IgD-negative memory B cell (primary cell): ENCODE measurements at regions not wholly inside any gene's neighbourhood (a gene's known extent, or its start where the extent isn't known, plus 50 kb on each side); places are given as distances from the start of the nearest gene placed in this dataset.
A peak's percentile ranks its signal among the peaks of the same experiment; 100 is the strongest.
"Not testable (repeated sequence)": the region's sequence is repeated elsewhere in the genome, so short reads cannot be mapped to it uniquely, and the experiment has no call there.

Experiments
- H3K27ac Mint-ChIP-seq, 3 donors: one replicate each; pipeline ENCODE4 v1.8.0; 2020 to 2022; ENCODE audit warnings: mild to moderate bottlenecking in 3 of 3, mixed read lengths in 3 of 3, moderate library complexity in 1 of 3
- H3K27me3 Mint-ChIP-seq: one replicate; pipeline ENCODE4 v1.8.0; 2021; ENCODE audit warnings: mixed read lengths
- H3K36me3 Mint-ChIP-seq: one replicate; pipeline ENCODE4 v1.8.0; 2020; ENCODE audit warnings: mild to moderate bottlenecking, mixed read lengths
- H3K4me1 Mint-ChIP-seq, 3 donors: one replicate each; pipeline ENCODE4 v1.8.0; 2020 to 2022; ENCODE audit warnings: mixed read lengths in 3 of 3, mild to moderate bottlenecking in 1 of 3
- H3K4me3 Mint-ChIP-seq, 4 donors: one replicate each; pipeline ENCODE4 v1.8.0; 2020 to 2022; ENCODE audit warnings: mild to moderate bottlenecking in 4 of 4, mixed read lengths in 4 of 4, moderate library complexity in 3 of 4
- H3K9me3 Mint-ChIP-seq, 3 donors: one replicate each; pipeline ENCODE4 v1.8.0; 2020 to 2021; ENCODE audit warnings: mixed read lengths in 3 of 3, mild to moderate bottlenecking in 1 of 3

DNA sequence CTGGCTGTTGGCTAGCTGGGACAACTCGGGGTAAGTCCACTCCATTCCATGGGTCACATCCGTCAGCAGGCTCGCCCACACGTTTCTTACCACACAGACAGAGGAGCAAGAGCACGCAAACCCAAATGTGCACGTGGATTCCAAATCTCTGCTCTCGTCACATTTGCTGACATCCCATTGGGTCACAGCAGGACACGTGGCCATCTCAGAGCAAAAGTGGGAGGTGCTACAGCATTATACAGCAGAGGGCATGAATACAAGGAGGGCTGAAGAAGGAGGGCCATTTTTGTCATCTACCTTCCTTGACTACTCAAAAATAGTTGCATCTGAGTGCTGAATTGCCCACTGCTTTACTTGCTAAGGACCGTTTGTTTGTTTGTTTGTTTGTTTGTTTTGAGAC, 84.7 kb downstream of the RBBP6 start:
- Mint-ChIP-seq H3K27ac (no peak overlapping the region), H3K4me1 (peaks cover 0 to 1% (median 0%) of the 10 kb centered on the region in 3 donors), H3K27me3 (no peaks in the 10 kb centered on the region), H3K9me3 (no peaks in the 10 kb centered on the region), H3K36me3 (peaks cover 1% of the 10 kb centered on the region), H3K4me3 (no peak overlapping the region)

DNA sequence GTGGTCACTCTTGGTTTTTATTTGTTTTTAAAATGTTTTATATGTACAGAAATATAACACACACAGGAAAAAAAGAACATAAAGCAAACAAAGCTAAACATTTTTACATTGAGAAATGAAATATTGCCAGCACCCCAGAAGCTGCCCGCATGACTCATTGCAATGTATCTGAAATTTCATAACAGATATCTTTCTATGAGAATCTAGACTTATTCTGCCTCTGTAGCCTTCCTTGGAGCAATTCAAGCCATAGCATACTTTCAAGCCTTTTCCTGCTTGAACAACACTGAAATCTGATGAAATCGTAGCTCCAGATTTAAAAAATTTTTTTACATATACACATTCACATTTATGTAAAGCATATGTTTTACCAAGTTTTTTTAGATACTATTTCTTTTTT, 86.9 kb downstream of the RBBP6 start:
- H3K9me3 Mint-ChIP-seq = peaks cover 0 to 2% (median 0%) of the 10 kb centered on the region in 3 donors
- H3K4me1 Mint-ChIP-seq = no peaks in the 10 kb centered on the region
- H3K27me3 Mint-ChIP-seq = no peaks in the 10 kb centered on the region
- H3K4me3 Mint-ChIP-seq = no peak overlapping the region
- peaks cover 1% of the 10 kb centered on the region for H3K36me3 Mint-ChIP-seq
- H3K27ac Mint-ChIP-seq = no peak overlapping the region

DNA sequence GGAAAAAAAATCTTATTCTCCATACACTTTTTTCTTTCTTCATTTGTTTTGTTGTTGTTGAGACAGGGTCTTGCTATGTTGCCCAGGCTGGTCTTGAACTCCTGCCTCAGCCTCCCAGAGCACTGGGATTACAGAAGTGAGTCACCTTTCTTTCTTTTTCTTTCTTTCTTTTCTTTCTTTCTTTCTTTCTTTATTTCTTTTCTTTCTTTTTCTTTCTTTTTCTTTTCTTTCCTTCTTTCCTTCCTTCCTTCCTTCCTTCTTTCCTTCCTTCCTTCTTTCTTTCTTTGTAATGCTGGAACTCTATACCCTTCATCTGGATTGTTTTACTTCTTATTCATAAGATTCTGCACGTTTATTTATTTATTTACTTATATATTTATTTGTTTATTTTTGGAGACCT, 94.5 kb upstream of the TNRC6A start:
- H3K9me3 Mint-ChIP-seq = peaks cover 0 to 3% (median 0%) of the 10 kb centered on the region in 3 donors
- H3K36me3 Mint-ChIP-seq = no peaks in the 10 kb centered on the region
- no peak overlapping the region for H3K4me3 Mint-ChIP-seq
- H3K27me3 Mint-ChIP-seq = no peaks in the 10 kb centered on the region
- no peak overlapping the region for H3K27ac Mint-ChIP-seq
- H3K4me1 Mint-ChIP-seq = no peaks in the 10 kb centered on the region

DNA sequence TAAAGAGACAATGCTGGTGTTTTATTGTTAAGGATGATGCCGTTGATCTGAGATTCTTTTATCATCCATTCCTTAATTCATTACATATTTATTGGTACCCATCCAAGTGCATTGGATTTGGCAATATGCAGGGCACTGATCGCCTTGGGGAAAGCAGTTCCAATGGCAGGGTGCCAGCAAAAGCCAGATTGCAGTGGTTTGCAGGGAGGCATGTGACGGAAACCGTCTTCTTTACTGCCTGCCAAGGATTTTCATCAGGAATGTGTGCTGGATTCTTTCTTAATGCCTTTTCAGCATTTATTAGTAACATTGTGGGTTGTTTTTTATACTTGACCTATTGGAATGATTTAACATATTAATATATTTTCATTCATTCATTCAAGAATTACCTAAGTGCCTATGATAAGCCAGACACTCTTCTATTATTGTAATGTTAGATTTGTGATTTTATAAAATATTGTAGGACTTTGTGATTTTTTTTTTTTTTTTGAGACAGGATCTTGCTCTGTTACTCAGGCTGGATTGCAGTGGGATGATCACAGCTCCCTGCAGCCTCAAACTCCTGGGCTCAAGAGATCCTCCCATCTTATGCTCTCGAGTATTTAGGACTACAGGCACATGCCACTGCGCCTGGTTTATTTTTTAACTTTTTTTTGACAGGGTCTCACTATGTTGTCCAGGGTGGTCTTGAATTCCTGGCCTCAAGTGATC, 93.4 kb upstream of the TNRC6A start:
- Mint-ChIP-seq H3K4me1 (no peaks in the 10 kb centered on the region), H3K9me3 (peaks cover 0 to 2% (median 0%) of the 10 kb centered on the region in 3 donors), H3K36me3 (no peaks in the 10 kb centered on the region), H3K27me3 (no peaks in the 10 kb centered on the region), H3K27ac (no peak overlapping the region), H3K4me3 (no peak overlapping the region)

DNA sequence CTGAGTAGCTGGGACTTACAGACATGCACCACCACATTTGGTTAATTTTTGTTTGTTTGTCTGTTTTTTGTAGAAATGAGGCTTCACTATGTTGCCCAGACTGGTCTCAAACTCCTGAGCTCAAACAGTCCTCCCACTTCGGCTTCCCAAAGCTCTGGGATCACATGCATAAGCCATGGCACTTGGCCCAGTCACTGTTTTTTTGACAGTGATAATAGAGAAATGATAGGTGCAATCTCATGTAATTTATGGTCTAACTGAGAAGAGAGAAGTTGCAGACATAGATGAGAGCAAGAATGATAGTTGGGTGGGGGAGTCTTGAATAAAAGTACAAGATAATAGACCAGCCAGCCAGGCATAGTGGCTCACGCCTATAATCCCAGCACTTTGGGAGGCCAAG, 89.7 kb upstream of the TNRC6A start:
- Mint-ChIP-seq H3K36me3 (no peaks in the 10 kb centered on the region), H3K27me3 (no peaks in the 10 kb centered on the region), H3K4me3 (no peak overlapping the region), H3K27ac (no peak overlapping the region), H3K9me3 (no peaks in the 10 kb centered on the region), H3K4me1 (no peaks in the 10 kb centered on the region)

DNA sequence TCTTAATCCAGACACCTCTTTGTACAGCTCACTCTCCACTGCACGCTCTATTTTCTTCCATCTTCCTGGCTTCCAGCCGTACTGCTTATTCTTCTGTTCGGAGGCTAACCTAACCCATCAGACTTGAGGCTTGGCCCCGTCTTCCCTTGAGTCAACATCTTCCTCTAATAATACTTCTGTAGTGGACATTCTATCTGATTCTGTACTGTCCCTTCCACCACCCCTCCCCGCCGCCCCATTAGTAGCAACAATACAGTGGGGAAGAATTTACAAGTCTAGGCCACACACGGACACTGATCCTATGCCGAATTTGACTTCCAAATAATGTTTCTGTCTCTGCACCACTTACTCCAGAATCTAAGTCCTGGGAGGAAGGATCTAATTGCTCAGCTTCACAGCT, 86.0 kb upstream of the TNRC6A start:
- Mint-ChIP-seq H3K9me3 (peaks cover 0 to under 1% (median 0%) of the 10 kb centered on the region in 3 donors), H3K27ac (no peak overlapping the region), H3K27me3 (no peaks in the 10 kb centered on the region), H3K4me1 (no peaks in the 10 kb centered on the region), H3K4me3 (no peak overlapping the region), H3K36me3 (no peaks in the 10 kb centered on the region)

DNA sequence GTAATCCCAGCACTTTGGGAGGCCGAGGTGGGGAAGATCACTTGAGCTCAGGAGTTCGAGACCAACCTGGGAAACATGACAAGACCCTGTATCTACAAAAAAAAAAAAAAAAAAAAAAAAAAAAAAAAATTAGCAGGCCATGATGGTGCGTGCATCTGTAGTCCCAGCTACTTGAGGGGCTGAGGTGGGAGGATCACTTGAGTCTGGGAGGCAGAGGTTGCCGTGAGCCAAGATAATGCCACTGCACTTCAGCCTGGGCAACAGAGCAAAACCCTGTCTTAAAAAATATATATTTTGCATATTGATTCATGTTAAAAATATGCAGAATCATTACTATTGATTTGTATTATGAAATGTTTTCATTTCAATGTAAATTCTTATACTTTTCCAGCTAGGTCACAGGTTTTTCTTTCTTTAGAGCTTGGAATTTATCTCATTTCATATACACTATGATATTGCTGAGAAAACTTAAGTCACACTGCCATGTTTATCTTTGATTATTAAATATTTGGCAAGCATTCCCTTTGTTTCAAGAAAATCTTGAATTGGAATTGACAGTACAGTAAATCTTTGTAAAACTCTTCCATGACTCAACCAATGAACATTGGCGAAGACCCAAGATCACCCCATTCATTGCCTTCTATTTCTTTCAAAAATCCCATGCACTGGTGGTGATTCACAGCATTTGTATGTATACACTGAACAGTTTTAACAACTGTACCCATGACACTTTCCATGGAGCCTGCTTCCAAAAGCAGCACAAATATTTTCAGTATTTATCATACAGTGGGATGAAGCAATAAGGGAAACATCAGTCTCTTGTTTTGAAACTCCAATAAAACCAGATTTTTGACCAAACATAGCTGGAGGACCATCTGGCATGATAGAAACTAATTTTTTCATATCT, 83.5 kb upstream of the TNRC6A start:
- Mint-ChIP-seq H3K4me3 (no peak overlapping the region), H3K27ac (no peak overlapping the region), H3K36me3 (peaks cover 1% of the 10 kb centered on the region), H3K9me3 (peaks cover 0 to 3% (median 0%) of the 10 kb centered on the region in 3 donors), H3K4me1 (no peaks in the 10 kb centered on the region), H3K27me3 (no peaks in the 10 kb centered on the region)

DNA sequence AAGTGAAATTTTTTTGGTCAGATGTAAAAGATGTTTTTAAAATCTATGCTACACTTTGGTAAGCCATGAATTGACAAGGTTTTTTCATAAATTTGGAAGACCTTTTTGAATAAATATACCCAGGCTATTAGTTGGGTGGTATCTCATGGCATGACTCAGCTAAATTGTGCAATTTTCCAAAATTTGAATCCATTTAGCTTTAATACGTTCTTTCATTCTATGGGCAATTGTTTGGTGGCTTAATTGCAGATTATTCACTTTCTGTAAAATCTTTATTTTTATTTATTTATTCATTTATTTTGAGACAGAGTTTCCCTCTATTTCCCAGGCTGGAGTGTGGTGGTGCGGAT, 82.8 kb upstream of the TNRC6A start:
- Mint-ChIP-seq H3K4me1 (no peaks in the 10 kb centered on the region), H3K36me3 (peaks cover 1% of the 10 kb centered on the region), H3K27me3 (no peaks in the 10 kb centered on the region), H3K27ac (no peak overlapping the region), H3K4me3 (no peak overlapping the region), H3K9me3 (peaks cover 0 to 3% (median 0%) of the 10 kb centered on the region in 3 donors)

DNA sequence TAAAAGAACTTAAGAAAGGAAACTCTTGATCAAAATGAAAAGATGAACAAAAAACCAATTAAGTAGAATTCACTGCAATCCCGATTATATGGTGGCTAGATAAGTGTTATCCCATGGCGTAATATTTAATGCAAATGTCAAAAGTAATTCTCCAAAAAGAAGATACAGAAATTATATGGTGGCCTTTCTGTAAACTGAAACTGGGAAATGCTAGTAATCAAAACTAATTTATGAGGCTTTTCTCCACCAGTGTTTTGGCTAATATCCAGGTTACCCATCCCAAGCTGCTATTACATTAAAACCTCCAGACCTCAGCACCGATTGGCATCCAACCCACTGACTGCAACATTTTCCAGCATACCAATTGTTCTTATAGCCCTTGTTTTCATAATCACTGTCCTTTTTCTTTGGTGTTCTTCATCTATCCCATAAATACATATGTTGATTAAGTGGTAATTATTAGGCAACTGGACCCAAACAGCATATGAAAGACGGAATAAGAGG, 77.2 kb upstream of the TNRC6A start:
- peaks cover 1% of the 10 kb centered on the region for H3K36me3 Mint-ChIP-seq
- H3K4me1 Mint-ChIP-seq = no peaks in the 10 kb centered on the region
- H3K4me3 Mint-ChIP-seq = no peak overlapping the region
- no peak overlapping the region for H3K27ac Mint-ChIP-seq
- H3K27me3 Mint-ChIP-seq = no peaks in the 10 kb centered on the region
- H3K9me3 Mint-ChIP-seq = peaks cover 0 to 3% (median 0%) of the 10 kb centered on the region in 3 donors

DNA sequence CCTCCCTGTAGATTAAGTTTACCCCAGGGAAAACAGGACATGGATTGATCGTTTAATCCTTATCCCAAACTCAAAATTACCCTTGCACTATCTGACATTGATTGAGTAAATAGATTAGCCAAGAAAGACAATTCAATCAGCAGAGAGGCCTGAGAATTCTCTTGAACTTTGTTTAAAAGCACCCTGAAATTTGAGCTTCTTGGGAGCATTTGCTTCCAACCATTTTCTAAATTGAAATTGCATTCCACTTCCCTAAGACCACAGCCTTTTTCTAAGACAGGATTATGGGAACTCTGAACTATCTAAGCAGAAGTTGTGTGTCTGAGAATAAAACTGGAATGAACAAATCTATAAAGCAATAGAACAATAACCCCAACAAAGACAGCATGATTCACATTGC, 76.6 kb upstream of the TNRC6A start:
- Mint-ChIP-seq H3K9me3 (peaks cover 0 to 3% (median 0%) of the 10 kb centered on the region in 3 donors), H3K4me3 (no peak overlapping the region), H3K4me1 (no peaks in the 10 kb centered on the region), H3K27ac (no peak overlapping the region), H3K27me3 (no peaks in the 10 kb centered on the region), H3K36me3 (peaks cover 1% of the 10 kb centered on the region)

DNA sequence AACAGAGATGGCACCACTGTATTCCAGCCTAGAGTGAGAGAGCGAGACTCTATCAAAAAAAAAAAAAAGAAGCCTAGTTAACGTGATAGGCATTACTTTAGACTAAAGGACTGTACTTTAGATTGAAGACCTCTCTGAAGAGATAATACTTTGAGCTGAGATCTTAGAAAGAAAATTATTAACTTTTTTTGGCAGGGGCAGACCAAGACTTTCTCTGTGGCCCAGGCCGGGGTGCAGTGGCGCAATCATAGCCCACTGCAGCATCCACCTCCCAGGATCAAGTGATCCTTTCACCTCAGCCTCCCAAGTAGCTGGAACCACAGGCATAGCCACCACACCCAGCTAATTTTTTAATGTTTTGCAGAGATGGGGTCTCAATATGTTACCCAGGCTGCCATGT, 75.7 kb upstream of the TNRC6A start:
- peaks cover 0 to under 1% (median 0%) of the 10 kb centered on the region in 3 donors for H3K9me3 Mint-ChIP-seq
- peaks cover 0 to 1% (median 0%) of the 10 kb centered on the region in 3 donors for H3K4me1 Mint-ChIP-seq
- no peak overlapping the region for H3K4me3 Mint-ChIP-seq
- peaks cover 1% of the 10 kb centered on the region for H3K36me3 Mint-ChIP-seq
- H3K27ac Mint-ChIP-seq = no peak overlapping the region
- H3K27me3 Mint-ChIP-seq = no peaks in the 10 kb centered on the region

DNA sequence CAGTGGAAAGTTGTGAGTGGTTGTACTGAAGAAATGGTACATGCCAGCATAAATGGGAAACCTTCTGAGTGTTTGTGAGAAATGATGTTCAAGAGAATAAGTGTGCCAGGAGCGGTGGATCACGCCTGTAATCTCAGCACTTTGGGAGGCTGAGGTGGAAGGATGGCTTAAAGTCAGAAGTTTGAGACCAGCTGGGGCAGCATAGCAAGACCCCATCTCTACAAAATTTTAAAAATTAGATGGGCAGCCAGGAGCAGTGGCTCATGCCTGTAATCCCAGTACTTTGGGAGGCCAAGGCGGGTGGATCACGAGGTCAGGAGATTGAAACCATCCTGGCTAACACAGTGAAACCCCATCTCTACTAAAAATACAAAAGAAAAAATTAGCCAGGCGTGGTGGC, 63.5 kb upstream of the TNRC6A start:
- not testable (repeated sequence) for H3K9me3 Mint-ChIP-seq, H3K36me3 Mint-ChIP-seq, H3K27me3 Mint-ChIP-seq, H3K27ac Mint-ChIP-seq, H3K4me3 Mint-ChIP-seq
- peaks cover 8 to 18% (median 13%) of the 10 kb centered on the region in 3 donors for H3K4me1 Mint-ChIP-seq

DNA sequence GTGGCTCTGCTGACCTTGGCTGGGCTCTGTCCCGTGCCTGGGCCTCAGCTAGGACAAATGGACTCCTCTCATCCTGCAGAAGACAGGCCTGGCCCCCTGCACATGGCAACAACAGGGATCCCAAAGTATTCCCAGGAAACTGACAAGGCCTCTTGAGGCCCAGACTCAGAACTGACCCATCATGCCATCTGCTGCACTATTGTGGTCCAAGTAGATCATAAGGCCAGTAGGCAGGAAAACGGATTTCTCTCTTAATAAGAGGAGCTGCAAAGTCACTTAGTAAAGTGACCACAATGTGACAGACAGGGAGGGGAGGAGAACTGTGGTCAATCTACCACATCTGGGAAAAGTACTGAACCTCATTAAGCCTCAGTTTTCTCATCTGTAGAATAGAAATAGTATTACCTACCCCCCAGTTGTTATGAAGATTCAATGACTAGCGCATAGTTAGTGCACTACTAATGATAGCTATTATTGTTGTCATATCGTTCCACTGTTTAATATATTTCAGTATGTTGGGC, 62.1 kb upstream of the TNRC6A start:
- Mint-ChIP-seq H3K4me1 (peaks cover 8 to 18% (median 15%) of the 10 kb centered on the region in 3 donors), H3K36me3 (peaks cover 2% of the 10 kb centered on the region), H3K4me3 (no peak overlapping the region), H3K9me3 (no peaks in the 10 kb centered on the region), H3K27me3 (peaks cover 7% of the 10 kb centered on the region), H3K27ac (peak overlapping the region in 1 of 3 donors; percentile 78)

DNA sequence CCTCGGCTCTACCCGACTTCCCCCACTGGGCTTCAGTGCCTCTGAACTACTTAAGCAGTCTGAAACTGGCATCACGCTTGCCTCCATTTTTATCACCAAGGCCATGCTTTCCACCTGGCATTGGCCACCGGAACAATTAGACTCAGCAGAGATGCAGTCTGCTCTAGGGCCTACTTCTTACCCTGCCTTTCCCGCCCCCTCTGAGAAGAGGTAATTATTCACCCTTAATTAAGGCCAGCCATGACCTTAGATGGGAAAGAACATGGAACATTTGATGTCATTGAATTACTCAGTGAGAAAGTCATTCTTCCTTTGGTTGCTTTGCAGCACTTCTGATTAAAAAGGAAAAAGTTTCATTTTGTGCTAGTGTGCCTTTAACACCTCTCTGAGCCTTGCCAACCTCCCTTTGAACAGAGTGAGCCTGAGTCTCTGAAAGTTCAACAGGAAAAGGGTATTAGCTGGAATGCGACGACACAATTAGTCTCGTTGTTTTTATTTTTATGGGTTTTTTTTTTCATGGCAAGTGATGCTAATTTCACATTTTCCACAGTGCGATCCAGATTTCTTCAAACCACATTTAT, 60.9 kb upstream of the TNRC6A start:
- H3K27ac Mint-ChIP-seq = no peak overlapping the region
- no peak overlapping the region for H3K4me3 Mint-ChIP-seq
- H3K9me3 Mint-ChIP-seq = no peaks in the 10 kb centered on the region
- peaks cover 2% of the 10 kb centered on the region for H3K36me3 Mint-ChIP-seq
- H3K27me3 Mint-ChIP-seq = peaks cover 7% of the 10 kb centered on the region
- peaks cover 0 to 9% (median 6%) of the 10 kb centered on the region in 3 donors for H3K4me1 Mint-ChIP-seq
